RCC 7860 (cell line): ENCODE measurements at regions not wholly inside any gene's neighbourhood (a gene's known extent, or its start where the extent isn't known, plus 50 kb on each side); places are given as distances from the start of the nearest gene placed in this dataset.

Source experiments
- DNase-seq: peaks from one replicate; pipeline ENCODE4 v3.0.0-alpha.2; 2015; ENCODE audit warnings: low spot score
- FAIRE-seq: peaks from 2 replicates; lab custom pipeline; 2012; peaks lifted over from hg19 to GRCh38; lab: Jason Lieb, UNC

- FAIRE-seq: no peak
- DNase-seq: no peak
Observed at GRCh38 chr11:115739878-115740277, 235.7 kb upstream of the CADM1 start.

GRCh38 chr11:115739146-115739545 lies 234.9 kb upstream of the CADM1 start:
- DNase-seq (no peak), FAIRE-seq (no peak)

- FAIRE-seq: no peak
- DNase-seq: no peak
Observed at GRCh38 chr11:115737875-115738274, 233.7 kb upstream of the CADM1 start.

- no peak for FAIRE-seq
- DNase-seq: no peak
Observed at GRCh38 chr11:115736146-115736545, 231.9 kb upstream of the CADM1 start.

- no peak for FAIRE-seq
- DNase-seq: no peak
Observed at GRCh38 chr11:115724666-115725065, 220.5 kb upstream of the CADM1 start.

GRCh38 chr11:115722711-115723110 lies 218.5 kb upstream of the CADM1 start:
- no peak for DNase-seq
- FAIRE-seq: no peak

- FAIRE-seq (no peak), DNase-seq (no peak)
Observed at GRCh38 chr11:115721296-115721995, 217.2 kb upstream of the CADM1 start.

GRCh38 chr11:115720602-115721245 lies 216.5 kb upstream of the CADM1 start:
- FAIRE-seq (no peak), DNase-seq (no peak)

GRCh38 chr11:115718945-115719344 lies 214.7 kb upstream of the CADM1 start:
- DNase-seq (no peak), FAIRE-seq (no peak)

GRCh38 chr11:115718106-115718505 lies 213.9 kb upstream of the CADM1 start:
- FAIRE-seq (no peak), DNase-seq (no peak)

GRCh38 chr11:115716601-115717529 lies 212.7 kb upstream of the CADM1 start:
- FAIRE-seq (no peak), DNase-seq (no peak)

- no peak for FAIRE-seq
- no peak for DNase-seq
Observed at GRCh38 chr11:115716080-115716479, 211.9 kb upstream of the CADM1 start.

- FAIRE-seq: no peak
- no peak for DNase-seq
Observed at GRCh38 chr11:115715251-115715770, 211.1 kb upstream of the CADM1 start.

GRCh38 chr11:115712296-115712695 lies 208.1 kb upstream of the CADM1 start:
- DNase-seq (no peak), FAIRE-seq (no peak)

- no peak for FAIRE-seq
- DNase-seq: no peak
Observed at GRCh38 chr11:115710980-115711379, 206.8 kb upstream of the CADM1 start.

- FAIRE-seq: no peak
- DNase-seq: no peak
Observed at GRCh38 chr11:115710426-115710825, 206.2 kb upstream of the CADM1 start.

- no peak for DNase-seq
Observed at GRCh38 chr11:115709297-115709696, 205.1 kb upstream of the CADM1 start.

GRCh38 chr11:115707180-115707905 lies 203.1 kb upstream of the CADM1 start:
- no peak for FAIRE-seq

More at GRCh38 chr11:115709297-115709696, 205.1 kb upstream of the CADM1 start:
- no peak for FAIRE-seq

GRCh38 chr11:115706626-115707135 lies 202.5 kb upstream of the CADM1 start:
- no peak for DNase-seq
- no peak for FAIRE-seq

More at GRCh38 chr11:115707180-115707905, 203.1 kb upstream of the CADM1 start:
- DNase-seq: no peak

GRCh38 chr11:115705200-115705599 lies 201.0 kb upstream of the CADM1 start:
- no peak for DNase-seq
- no peak for FAIRE-seq
